Panc1 (cell line): ENCODE measurements at regions not wholly inside any gene's neighbourhood (a gene's known extent, or its start where the extent isn't known, plus 50 kb on each side); places are given as distances from the start of the nearest gene placed in this dataset.

Experiments
- ATAC-seq: fragments of 200-7000 bp; cut with Tn5 transposase; 2 replicates; pipeline ENCODE4 v1.9.1; 2020; ENCODE audit warnings: mild to moderate bottlenecking, moderate library complexity
- BruUV-seq: library from RNA; stranded (reverse); fragments of 400-500 nt; replicated peaks from 2 replicates; lab custom pipeline; 2021; lab: Mats Ljungman, UMichigan
- CTCF ChIA-PET: fragments of 300-600 bp; sonication (Branson Sonifier 250); formaldehyde crosslinking; loops from one replicate; lab custom pipeline; 2022; ENCODE audit warnings: antibody characterized with exemption; lab: Charles Lee
- POLR2A ChIA-PET: fragments of 300-600 bp; sonication (Branson Sonifier 250); formaldehyde crosslinking; loops from one replicate; lab custom pipeline; 2022; ENCODE audit warnings: antibody characterized with exemption; lab: Charles Lee
- DNase-seq: peaks from one replicate; pipeline ENCODE4 v3.0.0-alpha.2; 2010; ENCODE audit warnings: low read depth, low spot score
- H3K27ac ChIP-seq: 2 replicates; pipeline ENCODE4 v1.5.1; 2011; ENCODE audit warnings: mild to moderate bottlenecking, low read length, inconsistent platforms
- H3K27me3 ChIP-seq: fragments of 200-500 bp; sonication (Bioruptor generic); 2 replicates; pipeline ENCODE4 v1.6.0; 2014; ENCODE audit warnings: low read length, inconsistent platforms; ENCODE audit not compliant: control insufficient read depth, insufficient read depth
- H3K36me3 ChIP-seq: fragments of 200-500 bp; sonication (Bioruptor generic); 2 replicates; pipeline ENCODE4 v1.5.1; 2014; ENCODE audit warnings: inconsistent platforms, mild to moderate bottlenecking, low read length, moderate library complexity; ENCODE audit not compliant: control insufficient read depth, insufficient read depth
- H3K4me1 ChIP-seq: 2 replicates; pipeline ENCODE4 v1.5.1; 2011; ENCODE audit warnings: inconsistent platforms, mild to moderate bottlenecking, low read length, moderate library complexity; ENCODE audit not compliant: control insufficient read depth, insufficient read depth
- H3K4me3 ChIP-seq, 2 experiments: 2 replicates each; pipeline ENCODE4 v1.5.1; 2011 to 2012; ENCODE audit warnings: low read depth in 2 of 2, low read length in 2 of 2, mild to moderate bottlenecking in 2 of 2, inconsistent platforms in 1 of 2, moderate library complexity in 1 of 2
- H3K9me3 ChIP-seq: fragments of 200-500 bp; sonication (Bioruptor generic); 2 replicates; pipeline ENCODE4 v1.5.1; 2014; ENCODE audit warnings: low read depth, mild to moderate bottlenecking, inconsistent platforms, low read length, moderate library complexity; ENCODE audit not compliant: control insufficient read depth, insufficient read depth
- CTCF ChIP-seq: fragments of 450-650 bp; IDR thresholded peaks from 2 replicates; pipeline ENCODE4 v1.5.1; 2017; ENCODE audit warnings: mild to moderate bottlenecking
- POLR2AphosphoS5 ChIP-seq: IDR thresholded peaks from 2 replicates; pipeline ENCODE4 v1.6.1; 2012; ENCODE audit warnings: mild to moderate bottlenecking, low read depth, low read length, moderate library complexity
- REST ChIP-seq, 2 experiments: IDR thresholded peaks; 2 replicates each; pipeline ENCODE4 v1.6.1; 2011 to 2012; ENCODE audit warnings: low read depth in 2 of 2, control low read depth in 1 of 2, low read length in 1 of 2, mild to moderate bottlenecking in 1 of 2, moderate library complexity in 1 of 2; ENCODE audit not compliant: insufficient read depth in 1 of 2
- SIN3A ChIP-seq: IDR thresholded peaks from 2 replicates; pipeline ENCODE4 v1.6.1; 2012; ENCODE audit warnings: low read depth, mild to moderate bottlenecking, low read length, moderate library complexity, borderline replicate concordance; ENCODE audit not compliant: insufficient read depth
- TCF7L2 ChIP-seq: IDR thresholded peaks from 2 replicates; pipeline ENCODE4 v1.6.1; 2011; ENCODE audit warnings: mild to moderate bottlenecking, low read depth, low read length, inconsistent platforms
- in situ Hi-C: cut with HindIII; loops from 2 replicates; pipeline ENCODE4 v1.10.0; 2016; ENCODE audit warnings: low sequenced_read_pairs, low pct_unique_long_range_greater_than_20kb
- intact Hi-C: fragments of 100-400 bp; cut with micrococcal nuclease; formaldehyde crosslinking; loops from one replicate; pipeline ENCODE4 v1.10.0; 2022; ENCODE audit not compliant: unreplicated experiment

GRCh38 chr19:28154077-28154476 lies 1058.9 kb downstream of the UQCRFS1 start:
- Histone ChIP-seq H3K36me3 (no peaks in the 10 kb centered on the region), H3K27ac (no peak overlapping the region), H3K9me3 (no peaks in the 10 kb centered on the region), H3K27me3 (no peaks in the 10 kb centered on the region), H3K4me1 (no peaks in the 10 kb centered on the region), H3K4me3 (no peak overlapping the region)
- POLR2A ChIA-PET: no interaction called here
- in situ Hi-C loops: no loop called here
- TF ChIP-seq REST (IDR thresholded peaks at IDR 0.05; ENCODE audit: insufficient read depth in 1 of 2, low read depth in 2 of 2, low read length in 1 of 2): no peak
- no peak for TF ChIP-seq SIN3A
- TF ChIP-seq CTCF: no peak
- no peak for TF ChIP-seq POLR2AphosphoS5
- TF ChIP-seq TCF7L2: no peak
- CTCF ChIA-PET: no interaction called here
- BruUV-seq: no TSS peak
- DNase-seq (no peak), ATAC-seq (no peak)
- intact Hi-C loops: no loop called here

GRCh38 chr19:28153123-28153522 lies 1059.8 kb downstream of the UQCRFS1 start:
- H3K36me3 ChIP-seq: no peaks in the 10 kb centered on the region
- DNase-seq (no peak), ATAC-seq (no peak)
- TF ChIP-seq CTCF: no peak
- no peak for TF ChIP-seq POLR2AphosphoS5
- no peak for TF ChIP-seq TCF7L2
- TF ChIP-seq SIN3A: no peak
- no peak for TF ChIP-seq REST (IDR thresholded peaks at IDR 0.05; ENCODE audit: insufficient read depth in 1 of 2, low read depth in 2 of 2, low read length in 1 of 2)
- in situ Hi-C loops (no loop called here), intact Hi-C loops (no loop called here)
- ChIA-PET POLR2A (no interaction called here), CTCF (no interaction called here)
- no TSS peak for BruUV-seq
- no peaks in the 10 kb centered on the region for H3K9me3 ChIP-seq
- H3K4me1 ChIP-seq: no peaks in the 10 kb centered on the region
- no peaks in the 10 kb centered on the region for H3K27me3 ChIP-seq
- no peak overlapping the region for H3K4me3 ChIP-seq
- H3K27ac ChIP-seq: no peak overlapping the region
